ENCODE measurements at regions not wholly inside any gene's neighbourhood (a gene's known extent, or its start where the extent isn't known, plus 50 kb on each side); places are given as distances from the start of the nearest gene placed in this dataset.
"Not testable (repeated sequence)": the region's sequence is repeated elsewhere in the genome, so short reads cannot be mapped to it uniquely, and the experiment has no call there.

DNA sequence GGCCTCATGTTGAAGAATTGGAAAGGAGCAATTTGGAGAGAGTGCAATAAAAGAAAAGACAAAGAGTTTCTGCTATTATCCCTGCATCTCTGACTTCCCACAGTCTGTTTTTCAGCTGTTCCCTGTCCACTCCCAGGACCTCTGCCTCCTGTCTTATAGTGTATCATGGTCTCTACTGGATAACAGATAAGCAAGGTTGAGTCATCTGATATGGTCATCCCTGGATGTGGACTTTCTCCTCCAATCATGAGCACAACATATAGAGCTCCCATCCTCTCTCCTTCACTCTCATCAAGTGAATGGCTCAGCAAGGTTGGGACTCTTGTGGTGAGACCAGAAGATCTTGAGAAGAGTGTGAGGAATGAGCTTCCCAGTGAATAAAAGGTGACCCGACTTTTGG lies 123.1 kb downstream of the PLCE1 start:
- ATAC-seq (no peak), DNase-seq (no peak)
- intact Hi-C loops (cut with DNase I), result no loop called here
- 75 to 80% methylated on average over 1 of the region's 1 CpG for WGBS, 2 donors
- Histone ChIP-seq H3K36me3 (no peaks in the 10 kb centered on the region), H3K4me3 (no peak overlapping the region), H3K4me1 (peaks cover 0 to 21% (median 0%) of the 10 kb centered on the region in 9 donors), H3K27me3 (no peaks in the 10 kb centered on the region), H3K27ac (no peak overlapping the region), H3K9me3 (no peaks in the 10 kb centered on the region)
- TF ChIP-seq, protein P1, sequence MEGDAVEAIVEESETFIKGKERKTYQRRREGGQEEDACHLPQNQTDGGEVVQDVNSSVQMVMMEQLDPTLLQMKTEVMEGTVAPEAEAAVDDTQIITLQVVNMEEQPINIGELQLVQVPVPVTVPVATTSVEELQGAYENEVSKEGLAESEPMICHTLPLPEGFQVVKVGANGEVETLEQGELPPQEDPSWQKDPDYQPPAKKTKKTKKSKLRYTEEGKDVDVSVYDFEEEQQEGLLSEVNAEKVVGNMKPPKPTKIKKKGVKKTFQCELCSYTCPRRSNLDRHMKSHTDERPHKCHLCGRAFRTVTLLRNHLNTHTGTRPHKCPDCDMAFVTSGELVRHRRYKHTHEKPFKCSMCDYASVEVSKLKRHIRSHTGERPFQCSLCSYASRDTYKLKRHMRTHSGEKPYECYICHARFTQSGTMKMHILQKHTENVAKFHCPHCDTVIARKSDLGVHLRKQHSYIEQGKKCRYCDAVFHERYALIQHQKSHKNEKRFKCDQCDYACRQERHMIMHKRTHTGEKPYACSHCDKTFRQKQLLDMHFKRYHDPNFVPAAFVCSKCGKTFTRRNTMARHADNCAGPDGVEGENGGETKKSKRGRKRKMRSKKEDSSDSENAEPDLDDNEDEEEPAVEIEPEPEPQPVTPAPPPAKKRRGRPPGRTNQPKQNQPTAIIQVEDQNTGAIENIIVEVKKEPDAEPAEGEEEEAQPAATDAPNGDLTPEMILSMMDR (IDR thresholded peaks at IDR 0.05), result no peak

DNA sequence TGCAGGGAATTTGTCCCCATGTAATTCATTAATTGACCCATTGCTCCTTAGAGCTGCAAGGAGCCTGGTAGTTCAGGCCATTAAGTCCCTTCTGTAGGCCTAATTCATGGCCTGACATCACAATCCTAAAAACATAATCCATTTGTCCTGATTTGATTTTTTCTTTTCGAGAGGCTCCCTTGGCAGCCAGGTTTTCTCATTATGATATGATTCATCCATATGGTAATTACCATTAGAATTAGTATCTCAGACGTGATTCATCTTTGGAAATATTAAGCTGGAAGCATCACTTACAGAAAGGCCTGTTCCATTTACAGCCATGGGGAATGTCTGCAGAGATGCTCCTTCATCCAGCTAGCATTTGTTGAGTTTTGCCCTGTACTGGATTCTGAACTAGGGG lies 128.5 kb downstream of the PLCE1 start:
- ATAC-seq, result no peak
- Histone ChIP-seq H3K36me3 (no peaks in the 10 kb centered on the region), H3K4me1 (peaks cover 0 to 35% (median 18%) of the 10 kb centered on the region in 9 donors), H3K9me3 (no peaks in the 10 kb centered on the region), H3K27me3 (no peaks in the 10 kb centered on the region), H3K4me3 (no peak overlapping the region), H3K27ac (no peak overlapping the region)
- intact Hi-C loops (cut with DNase I), result no loop called here
- TF ChIP-seq, protein P1 (IDR thresholded peaks at IDR 0.05), result no peak
- no peak for DNase-seq
- WGBS, 2 donors, result 77 to 85% methylated on average over 2 of the region's 2 CpGs

DNA sequence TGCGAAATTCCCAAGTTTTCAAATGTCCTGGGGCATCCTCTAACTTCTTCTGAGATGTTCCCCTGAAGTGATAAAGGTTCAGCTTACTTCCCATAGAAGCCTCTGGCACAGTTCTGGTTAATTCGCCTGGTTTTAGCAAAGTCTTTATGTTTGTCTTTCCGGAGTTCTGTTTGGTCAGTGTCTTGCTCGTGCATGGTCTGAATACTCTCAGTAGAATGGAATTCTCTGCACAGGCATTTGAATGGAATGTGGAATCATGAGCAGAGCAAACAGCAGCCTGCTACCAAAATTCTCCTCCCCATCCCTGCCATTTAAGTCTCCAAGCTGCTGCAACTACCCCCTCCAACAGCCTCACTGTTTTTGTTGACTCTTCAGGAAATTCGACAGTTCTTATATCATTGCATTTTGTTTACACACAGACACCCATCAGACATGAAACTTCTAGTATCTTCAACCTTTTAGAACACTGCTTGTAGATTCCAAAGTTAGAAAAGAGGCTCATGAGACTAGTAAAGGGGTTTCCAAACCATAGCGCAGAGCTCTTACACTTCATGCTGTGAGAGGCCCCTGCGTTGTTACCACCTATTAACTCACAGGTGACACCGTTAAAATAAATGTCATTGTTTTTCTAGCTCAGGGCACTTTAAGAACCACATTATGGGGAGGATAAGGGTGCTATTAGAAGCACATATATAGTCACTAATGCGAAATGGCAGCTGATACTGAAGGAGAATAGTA lies 129.7 kb downstream of the PLCE1 start:
- TF ChIP-seq, protein P1 (IDR thresholded peaks at IDR 0.05), result no peak
- DNase-seq (no peak), ATAC-seq (peak in 6 of 8 donors; percentile 55 to 83 (median 74))
- H3K27me3 ChIP-seq, result no peaks in the 10 kb centered on the region
- no peak overlapping the region for H3K4me3 ChIP-seq
- no peaks in the 10 kb centered on the region for H3K36me3 ChIP-seq
- no peaks in the 10 kb centered on the region for H3K9me3 ChIP-seq
- intact Hi-C loops (cut with DNase I), result no loop called here
- peaks cover 0 to 35% (median 18%) of the 10 kb centered on the region in 9 donors for H3K4me1 ChIP-seq
- H3K27ac ChIP-seq, result peak overlapping the region in 5 of 10 donors; percentile 21 to 81 (median 57)
- WGBS, 2 donors, result 35 to 44% methylated on average over 9 of the region's 9 CpGs

DNA sequence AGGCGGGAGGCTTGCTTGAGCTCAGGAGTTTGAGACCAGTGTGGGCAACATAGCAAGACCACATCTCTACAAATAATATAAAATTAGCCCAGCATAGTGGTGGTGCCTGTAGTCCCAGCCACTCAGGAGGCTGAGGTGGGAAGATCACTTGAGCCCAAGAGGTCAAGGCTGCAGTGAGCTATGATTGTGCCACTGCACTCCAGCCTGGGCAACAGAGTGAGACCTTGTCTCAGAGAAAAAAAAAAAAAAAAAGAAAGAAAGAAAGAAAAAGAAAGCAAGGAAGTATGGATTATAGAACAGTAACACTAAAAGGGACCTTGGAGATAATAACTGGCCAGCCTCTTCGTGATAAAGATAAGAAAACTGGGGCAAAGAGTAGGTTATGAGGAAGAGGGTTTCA lies 130.4 kb downstream of the PLCE1 start:
- H3K4me3 ChIP-seq; intact Hi-C loops (cut with DNase I); H3K27me3 ChIP-seq; H3K36me3 ChIP-seq; ATAC-seq; DNase-seq; H3K9me3 ChIP-seq: not testable (repeated sequence)
- WGBS, 2 donors, result 63 to 68% methylated on average over 2 of the region's 2 CpGs
- H3K27ac ChIP-seq, result peak overlapping the region in 4 of 10 donors; percentile 21 to 81 (median 61)
- H3K4me1 ChIP-seq, result peaks cover 0 to 37% (median 19%) of the 10 kb centered on the region in 9 donors

DNA sequence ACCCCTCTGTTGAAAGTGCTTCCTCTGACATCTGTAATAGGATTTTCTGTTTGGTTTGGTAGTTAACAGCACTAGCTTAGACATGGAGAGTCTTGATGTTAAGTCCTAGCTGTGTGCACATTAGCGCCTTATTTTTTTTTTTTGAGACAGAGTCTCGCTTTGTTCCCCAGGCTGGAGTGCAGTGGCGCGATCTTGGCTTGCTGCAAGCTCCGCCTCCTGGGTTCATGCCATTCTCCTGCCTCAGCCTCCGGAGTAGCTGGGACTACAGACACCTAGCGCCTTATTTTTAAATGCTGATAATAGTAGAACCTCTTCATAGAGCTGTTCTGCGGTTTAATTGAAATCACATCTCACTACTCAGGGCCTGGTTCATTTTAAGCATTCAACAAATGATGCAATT lies 131.5 kb downstream of the PLCE1 start:
- H3K4me3 ChIP-seq; H3K27ac ChIP-seq; ATAC-seq; DNase-seq; H3K9me3 ChIP-seq; H3K27me3 ChIP-seq; H3K36me3 ChIP-seq; intact Hi-C loops (cut with DNase I): not testable (repeated sequence)
- peaks cover 3 to 48% (median 31%) of the 10 kb centered on the region in 9 donors for H3K4me1 ChIP-seq
- 83 to 87% methylated on average over 8 of the region's 8 CpGs for WGBS, 2 donors
